GM18519 (cell line): ENCODE measurements at regions not wholly inside any gene's neighbourhood (a gene's known extent, or its start where the extent isn't known, plus 50 kb on each side); places are given as distances from the start of the nearest gene placed in this dataset.
"Not testable (repeated sequence)": the region's sequence is repeated elsewhere in the genome, so short reads cannot be mapped to it uniquely, and the experiment has no call there.

Source experiments
- ATAC-seq: cut with Tn5 transposase; IDR thresholded peaks from one replicate; pipeline ENCODE4 v1.9.1; 2021; ENCODE audit warnings: mild to moderate bottlenecking, moderate library complexity; ENCODE audit not compliant: unreplicated experiment, low FRiP score

DNA sequence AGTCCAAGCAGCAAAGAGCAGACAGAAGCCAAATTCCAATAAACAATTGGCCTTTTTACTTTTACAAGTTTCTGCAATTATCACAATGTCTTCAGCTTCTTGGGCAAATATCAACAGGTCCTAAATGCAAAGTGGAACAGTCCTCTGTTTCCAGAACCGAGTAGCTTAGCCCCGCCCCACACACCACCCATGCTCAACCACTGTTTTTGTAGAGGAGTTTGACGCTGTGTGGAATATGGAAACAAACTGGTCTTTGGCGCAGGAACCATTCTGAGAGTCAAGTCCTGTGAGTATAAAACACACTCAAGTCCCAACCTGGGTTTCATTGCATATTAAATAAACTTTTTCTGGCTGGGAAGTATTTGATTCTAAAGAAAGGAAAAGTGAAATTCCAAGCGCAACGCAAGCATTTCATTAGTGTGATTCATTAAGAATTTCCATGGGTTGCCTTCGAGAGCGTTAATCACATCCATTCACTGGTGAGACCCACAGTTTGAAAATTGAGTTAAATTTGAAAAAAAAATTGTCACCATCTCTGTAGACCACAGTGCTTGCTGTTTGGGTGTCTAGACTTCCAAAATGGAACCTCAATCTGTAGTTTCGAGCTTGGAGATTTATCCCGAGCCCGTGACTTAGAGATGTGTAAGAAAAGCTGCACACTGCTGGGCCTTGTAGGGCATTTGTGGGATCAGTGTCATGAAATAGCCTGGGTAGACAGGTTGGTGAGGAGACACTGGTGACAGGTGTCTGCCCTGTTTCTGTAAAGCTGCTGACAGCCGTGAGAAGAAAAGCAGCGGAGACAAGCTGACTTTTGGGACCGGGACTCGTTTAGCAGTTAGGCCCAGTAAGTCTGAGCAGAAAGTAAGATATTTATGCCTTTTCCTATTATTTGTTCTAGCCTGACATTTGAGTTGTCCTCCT, 96.1 kb downstream of the DAD1 start:
- ATAC-seq: no peak

DNA sequence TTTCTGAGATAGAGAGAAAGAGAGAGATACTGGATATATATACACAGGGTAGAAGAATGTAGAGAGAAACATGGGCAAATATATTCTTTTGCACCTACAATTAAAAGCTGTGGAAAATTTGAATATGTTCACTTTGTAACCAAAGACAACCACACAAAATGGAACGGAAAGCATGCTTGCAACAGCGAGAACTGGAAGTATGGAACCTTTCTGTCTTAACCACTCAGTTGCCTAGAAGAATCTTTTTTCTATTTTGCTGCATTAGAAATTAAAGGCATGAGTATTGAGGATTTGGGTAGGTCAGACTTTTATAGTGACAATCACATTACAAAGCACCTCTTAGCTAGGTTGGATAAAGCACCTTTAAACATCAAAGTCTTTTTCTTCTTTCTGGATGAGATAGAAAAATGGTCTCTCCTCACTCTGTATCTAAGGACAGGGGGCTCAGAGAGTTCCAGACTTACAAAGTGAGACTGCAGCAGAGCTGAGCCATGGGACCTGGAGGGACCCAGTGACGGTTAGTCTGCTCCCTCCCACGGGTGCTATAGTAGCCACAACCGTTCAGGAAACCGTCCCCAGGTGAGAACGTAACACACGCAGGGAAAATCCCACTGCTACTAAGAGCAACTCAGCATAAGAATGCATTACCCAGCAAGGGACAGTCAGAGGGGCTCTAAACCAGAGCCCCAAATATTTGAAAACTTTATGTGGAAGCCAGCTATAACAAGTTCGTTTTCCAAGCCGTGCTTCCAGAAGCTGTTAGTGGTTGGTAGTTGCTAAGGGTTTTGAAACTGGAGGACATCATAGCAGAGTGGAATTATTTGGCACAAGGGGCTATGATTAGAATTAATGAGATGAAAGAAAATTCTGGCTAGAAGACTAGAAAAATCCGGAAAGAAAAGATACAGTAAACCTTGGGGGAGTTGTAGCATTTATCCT, 97.1 kb downstream of the DAD1 start:
- no peak for ATAC-seq

DNA sequence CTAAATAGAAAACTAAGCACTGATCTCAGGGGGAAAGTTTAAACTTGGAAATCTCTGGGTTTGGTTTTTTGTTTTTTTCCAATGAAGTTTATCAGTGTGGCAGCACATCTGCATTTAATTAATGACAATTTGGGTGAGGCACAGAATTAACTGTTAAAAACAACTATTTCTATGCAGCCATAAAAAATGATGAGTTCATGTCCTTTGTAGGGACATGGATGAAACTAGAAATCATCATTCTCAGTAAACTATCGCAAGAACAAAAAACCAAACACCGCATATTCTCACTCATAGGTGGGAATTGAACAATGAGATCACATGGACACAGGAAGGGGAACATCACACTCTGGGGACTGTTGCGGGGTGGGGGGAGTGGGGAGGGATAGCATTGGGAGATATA, 98.0 kb downstream of the DAD1 start:
- not testable (repeated sequence) for ATAC-seq

- ATAC-seq: no peak
Observed at GRCh38 chr14:22489957-22490950, 98.8 kb downstream of the DAD1 start.

- ATAC-seq: no peak
Observed at GRCh38 chr14:22489244-22489545, 99.8 kb downstream of the DAD1 start.

- ATAC-seq: no peak
Observed at GRCh38 chr14:22488522-22489243, 100.3 kb downstream of the DAD1 start.

DNA sequence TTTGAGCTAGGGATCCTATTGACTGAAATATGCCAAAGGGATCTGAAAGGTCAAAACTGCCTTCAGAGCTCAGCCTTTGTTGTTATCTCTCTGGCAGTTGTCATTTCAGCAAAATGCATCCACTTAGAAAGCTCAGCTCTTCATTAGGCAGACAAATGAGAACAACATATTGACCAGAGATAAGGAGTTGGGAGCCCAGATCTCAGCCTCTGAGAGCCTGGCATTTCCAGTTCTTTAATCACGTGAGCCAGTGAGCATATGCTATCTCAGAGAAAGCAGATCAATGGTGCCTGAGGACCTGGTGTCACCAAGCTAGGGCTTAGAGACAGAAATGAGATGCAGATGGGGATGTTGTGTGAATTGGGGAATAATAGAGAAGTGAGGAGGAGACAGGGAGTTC, 101.1 kb downstream of the DAD1 start:
- ATAC-seq: no peak

DNA sequence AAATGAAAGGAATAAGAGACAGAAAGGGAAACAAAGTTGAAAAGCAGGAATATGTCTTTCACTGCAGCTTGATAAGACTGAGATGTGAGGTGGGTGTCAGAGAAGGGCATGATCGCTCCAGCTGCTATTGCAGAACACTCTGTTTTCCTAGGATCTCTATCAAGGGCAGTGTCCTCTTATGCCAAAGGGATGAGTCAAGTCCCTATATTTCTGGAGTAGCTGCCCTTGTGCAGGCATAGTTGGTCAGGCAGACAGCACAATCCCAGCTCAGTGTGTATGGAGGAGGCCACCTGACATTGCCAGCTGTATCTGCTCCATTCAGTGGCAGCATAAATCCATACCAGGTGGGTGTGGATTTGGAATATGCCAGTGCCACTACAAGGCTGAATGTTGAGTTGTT, 101.6 kb downstream of the DAD1 start:
- ATAC-seq: no peak

DNA sequence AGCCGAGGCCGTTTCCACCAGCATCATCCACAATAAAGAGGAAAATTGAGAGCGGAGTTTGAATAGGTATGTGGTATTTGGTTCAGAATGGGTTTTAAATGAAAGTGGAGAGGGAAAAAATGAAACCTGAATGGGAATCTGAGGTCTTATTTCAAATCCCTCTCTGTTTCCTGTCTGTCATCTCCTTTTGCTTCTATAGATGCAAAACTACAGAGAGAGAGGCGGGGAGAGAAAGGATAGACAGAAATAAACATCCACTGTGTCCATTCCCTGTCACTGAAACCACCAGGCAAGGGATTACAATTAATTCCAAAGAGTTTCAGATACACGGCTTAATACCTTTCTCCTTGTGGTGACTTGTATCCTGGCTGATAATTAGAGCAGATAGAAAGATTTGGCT, 102.3 kb downstream of the DAD1 start:
- ATAC-seq: no peak

- no peak for ATAC-seq
Observed at GRCh38 chr14:22485649-22486048, 103.4 kb downstream of the DAD1 start.

GRCh38 chr14:22485178-22485577, 103.8 kb downstream of the DAD1 start:
- ATAC-seq: no peak

- ATAC-seq: no peak
Observed at GRCh38 chr14:22484632-22485031, 104.4 kb downstream of the DAD1 start.

GRCh38 chr14:22483863-22484593, 105.0 kb downstream of the DAD1 start:
- ATAC-seq: no peak

DNA sequence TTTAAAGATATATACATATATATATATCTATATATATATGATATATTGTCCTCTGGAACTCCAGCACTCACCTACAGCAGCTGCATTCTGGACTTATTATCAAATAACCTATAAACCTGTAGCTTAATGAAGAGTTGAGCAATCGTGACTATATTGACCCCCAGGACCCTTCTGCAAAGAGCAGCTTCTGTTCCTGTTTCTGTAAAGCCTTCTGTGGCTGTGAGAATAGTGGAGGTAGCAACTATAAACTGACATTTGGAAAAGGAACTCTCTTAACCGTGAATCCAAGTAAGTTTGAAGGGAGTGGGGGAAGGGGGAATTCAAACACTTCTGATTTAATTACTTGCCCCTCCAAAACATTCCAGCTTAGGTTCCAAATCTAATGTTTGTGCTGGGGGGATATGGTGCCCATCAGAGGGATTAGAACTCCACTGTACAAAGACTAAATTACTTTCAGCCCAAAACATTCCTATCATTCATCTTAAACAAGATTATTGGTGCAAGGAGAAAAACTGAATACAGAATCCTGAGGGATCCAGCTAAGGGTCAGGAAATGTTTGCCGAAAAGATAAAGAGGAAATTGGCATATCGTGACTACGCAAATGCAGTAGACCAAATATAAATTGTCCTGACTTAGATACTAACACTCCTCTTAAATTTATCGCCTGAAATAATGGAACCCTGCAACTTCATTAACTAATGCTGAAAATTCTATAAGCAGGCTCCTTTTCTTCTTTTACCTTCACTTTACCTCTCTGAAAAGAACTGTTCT, 106.1 kb downstream of the DAD1 start:
- no peak for ATAC-seq

GRCh38 chr14:22482085-22482694, 106.8 kb downstream of the DAD1 start:
- no peak for ATAC-seq

- ATAC-seq: no peak
Observed at GRCh38 chr14:22481546-22481945, 107.5 kb downstream of the DAD1 start.

- ATAC-seq: no peak
Observed at GRCh38 chr14:22479776-22480464, 109.1 kb downstream of the DAD1 start.
